Heart right ventricle (tissue), 16 donors: ENCODE measurements at regions not wholly inside any gene's neighbourhood (a gene's known extent, or its start where the extent isn't known, plus 50 kb on each side); places are given as distances from the start of the nearest gene placed in this dataset.

Experiments
- ATAC-seq, 8 donors: fragments of 200-7000 bp; cut with Tn5 transposase; one replicate each; pipeline ENCODE4 v1.9.1; 2020; ENCODE audit warnings: mild to moderate bottlenecking in 8 of 8, moderate library complexity in 8 of 8, moderate number of reproducible peaks in 1 of 8
- DNase-seq, 2 donors: peaks; one replicate each; pipeline ENCODE4 v3.0.0-alpha.2; 2020
- H3K27ac ChIP-seq, 10 donors: fragments of 200-600 bp; sonication (generic) in 2 of 10; one replicate each; pipeline versions ENCODE4 v1.5.0 to v1.8.0; 2020 to 2022; ENCODE audit warnings: mild to moderate bottlenecking in 3 of 10
- H3K27me3 ChIP-seq, 7 donors: fragments of 200-600 bp; one replicate each; pipeline ENCODE4 v1.8.0; 2021 to 2022; ENCODE audit warnings: mild to moderate bottlenecking in 2 of 7
- H3K36me3 ChIP-seq, 9 donors: fragments of 200-600 bp; sonication (generic) in 1 of 9; one replicate each; pipeline versions ENCODE4 v1.5.0 to v1.8.0; 2020 to 2022; ENCODE audit warnings: mild to moderate bottlenecking in 2 of 9
- H3K4me1 ChIP-seq, 9 donors: fragments of 200-600 bp; sonication (generic) in 1 of 9; one replicate each; pipeline versions ENCODE4 v1.5.0 to v1.8.0; 2020 to 2022; ENCODE audit warnings: mild to moderate bottlenecking in 4 of 9
- H3K4me3 ChIP-seq, 10 donors: fragments of 200-600 bp; sonication (generic) in 2 of 10; one replicate each; pipeline versions ENCODE4 v1.5.0 to v1.8.0; 2020 to 2022; ENCODE audit warnings: mild to moderate bottlenecking in 7 of 10, moderate library complexity in 2 of 10
- H3K9me3 ChIP-seq, 11 donors: fragments of 200-600 bp in 10 of 11; sonication (generic) in 2 of 11; one replicate each; pipeline versions ENCODE4 v1.5.0 to v1.8.0; 2013 to 2022; ENCODE audit warnings: mild to moderate bottlenecking in 2 of 11, control low read depth in 1 of 11, moderate library complexity in 1 of 11
- WGBS, 2 donors: extraction: QIAGEN DNeasy Blood & Tissue Kit; methylation state at CpG; one replicate each; pipeline ENCODE4 v1.1.7; 2013; ENCODE audit warnings: inconsistent platforms in 1 of 2; 5-methylcytosine and 5-hydroxymethylcytosine counted together
- intact Hi-C, 10 donors: fragments of 100-400 bp; cut with DNase I; formaldehyde crosslinking; loops; one replicate each; pipeline versions ENCODE4 v1.11.1 to v1.14.2; 2022
- TF ChIP-seq, protein P1 (sequence below), 9 donors: fragments of 200-600 bp; sonication (generic) in 2 of 9; IDR thresholded peaks; one replicate each; pipeline versions ENCODE4 v1.5.0 to v1.8.0; 2021 to 2022; ENCODE audit warnings: antibody characterized with exemption in 9 of 9, mild to moderate bottlenecking in 5 of 9, moderate library complexity in 1 of 9
- donor health status: Arrhythmogenic right ventricular cardiomyopathy.
- donor health status: ischemic (EF 13 %, LVEDD 7.1; RV severe dilation, severe dysfunction).
- donor health status: healthy with polysubstance abuse.
- donor health status: DM: no; HTN: yes; CAD: no.
- donor health status: DM: no; HTN: no; CAD: no.
- donor health status: ischemic (EF 25% LVEDD 6.9; RV normal size, moderate dysfunction).
- donor health status: ischemic (EF 25% LVEDD 5.7; RV mildly dilated, moderate dysfunction).
- donor health status: healthy.
- donor health status: DM: yes; HTN: yes; CAD: no.
- donor health status: Ischemic cardiomyopathy.
- donor health status: ischemic (EF 35%, LVEDD 5.7; RV mildly dilated, moderate dysfunction).
- donor health status: nonischemic (EF 11% LVEDD 7.7; RV severe dilation, severe dysfunction).
- donor health status: DM: yes; HTN: yes; CAD: no.
- donor health status: PGD.
- donor health status: ischemic (EF 29% LVEDD 5.4; RV normal size, mild dysfunction).
- donor health status: nonischemic (EF 23%, LVEDD 6.1; RV moderate dilation, normal function).

DNA sequence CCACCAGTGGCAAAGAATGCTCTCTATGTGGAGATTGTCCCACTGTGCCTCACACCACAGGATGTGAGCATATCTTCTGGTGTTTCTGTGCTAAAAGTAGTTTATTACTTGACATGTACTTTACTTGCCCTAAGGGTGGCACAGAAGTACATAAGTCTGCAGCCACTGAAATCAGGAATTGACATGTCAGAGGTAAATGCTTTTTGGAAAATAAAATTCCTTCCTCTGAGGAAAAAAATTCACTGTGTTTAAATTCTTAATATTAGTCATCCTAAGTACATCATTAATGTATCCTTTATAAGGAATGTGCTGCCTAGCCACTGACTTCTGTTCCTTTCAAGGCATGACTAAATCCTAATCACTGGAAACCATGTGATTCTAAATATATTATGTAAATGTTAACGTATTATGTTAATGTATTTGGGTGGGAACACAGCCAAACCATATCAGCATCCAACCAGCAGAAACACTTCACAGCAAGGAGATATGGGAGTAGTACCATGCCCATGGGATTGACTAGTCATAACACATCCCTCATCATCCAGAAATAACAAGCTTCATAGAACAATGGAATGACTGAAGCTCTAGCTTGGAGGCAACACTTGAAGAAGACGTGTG, 239.7 kb upstream of the PPFIA2 start:
- intact Hi-C loops: no loop called here

GRCh38 chr12:81992461-81992860, 233.3 kb upstream of the PPFIA2 start:
- Histone ChIP-seq H3K9me3 (peaks cover 0 to 3% (median 0%) of the 10 kb centered on the region in 11 donors), H3K27me3 (no peaks in the 10 kb centered on the region), H3K36me3 (no peaks in the 10 kb centered on the region), H3K27ac (no peak overlapping the region), H3K4me1 (no peaks in the 10 kb centered on the region), H3K4me3 (no peak overlapping the region)
- TF ChIP-seq, protein P1, sequence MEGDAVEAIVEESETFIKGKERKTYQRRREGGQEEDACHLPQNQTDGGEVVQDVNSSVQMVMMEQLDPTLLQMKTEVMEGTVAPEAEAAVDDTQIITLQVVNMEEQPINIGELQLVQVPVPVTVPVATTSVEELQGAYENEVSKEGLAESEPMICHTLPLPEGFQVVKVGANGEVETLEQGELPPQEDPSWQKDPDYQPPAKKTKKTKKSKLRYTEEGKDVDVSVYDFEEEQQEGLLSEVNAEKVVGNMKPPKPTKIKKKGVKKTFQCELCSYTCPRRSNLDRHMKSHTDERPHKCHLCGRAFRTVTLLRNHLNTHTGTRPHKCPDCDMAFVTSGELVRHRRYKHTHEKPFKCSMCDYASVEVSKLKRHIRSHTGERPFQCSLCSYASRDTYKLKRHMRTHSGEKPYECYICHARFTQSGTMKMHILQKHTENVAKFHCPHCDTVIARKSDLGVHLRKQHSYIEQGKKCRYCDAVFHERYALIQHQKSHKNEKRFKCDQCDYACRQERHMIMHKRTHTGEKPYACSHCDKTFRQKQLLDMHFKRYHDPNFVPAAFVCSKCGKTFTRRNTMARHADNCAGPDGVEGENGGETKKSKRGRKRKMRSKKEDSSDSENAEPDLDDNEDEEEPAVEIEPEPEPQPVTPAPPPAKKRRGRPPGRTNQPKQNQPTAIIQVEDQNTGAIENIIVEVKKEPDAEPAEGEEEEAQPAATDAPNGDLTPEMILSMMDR (IDR thresholded peaks at IDR 0.05): peak in 2 of 9 donors; percentile 25 to 47
- WGBS, 2 donors: 16 to 18% methylated on average over 2 of the region's 2 CpGs
- ATAC-seq (no peak), DNase-seq (no peak)
- intact Hi-C loops: no loop called here

More for the DNA sequence above, 239.7 kb upstream of the PPFIA2 start:
- WGBS, 2 donors: 16 to 21% methylated on average over 2 of the region's 2 CpGs
- Histone ChIP-seq H3K4me1 (no peaks in the 10 kb centered on the region), H3K4me3 (no peak overlapping the region), H3K36me3 (no peaks in the 10 kb centered on the region), H3K27me3 (no peaks in the 10 kb centered on the region), H3K27ac (no peak overlapping the region), H3K9me3 (peaks cover 0 to 10% (median 0%) of the 10 kb centered on the region in 11 donors)
- ATAC-seq (no peak), DNase-seq (no peak)
- TF ChIP-seq, protein P1 (IDR thresholded peaks at IDR 0.05): no peak

DNA sequence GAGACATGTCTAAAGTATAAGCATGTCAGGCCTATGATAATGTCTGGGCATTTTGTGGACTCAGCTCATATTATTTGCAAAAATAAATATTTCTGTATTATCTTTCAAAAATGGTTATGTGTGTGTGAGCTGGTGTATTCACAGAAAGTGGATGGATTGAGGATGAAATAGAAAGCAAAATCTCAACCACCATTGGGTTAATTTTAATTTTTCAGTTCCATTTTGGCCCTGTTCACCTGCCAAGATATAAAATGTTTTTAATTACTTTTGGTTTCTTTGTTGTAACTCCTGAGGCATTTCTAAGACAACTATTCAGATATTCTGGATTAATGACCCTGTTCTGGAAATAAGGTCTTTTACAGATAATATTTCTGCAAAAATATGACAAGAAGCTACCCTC, 232.7 kb upstream of the PPFIA2 start:
- Histone ChIP-seq H3K4me3 (no peak overlapping the region), H3K27ac (no peak overlapping the region), H3K9me3 (no peaks in the 10 kb centered on the region), H3K36me3 (no peaks in the 10 kb centered on the region), H3K27me3 (no peaks in the 10 kb centered on the region), H3K4me1 (no peaks in the 10 kb centered on the region)
- TF ChIP-seq, protein P1 (IDR thresholded peaks at IDR 0.05): no peak
- DNase-seq (no peak), ATAC-seq (no peak)
- intact Hi-C loops: no loop called here

DNA sequence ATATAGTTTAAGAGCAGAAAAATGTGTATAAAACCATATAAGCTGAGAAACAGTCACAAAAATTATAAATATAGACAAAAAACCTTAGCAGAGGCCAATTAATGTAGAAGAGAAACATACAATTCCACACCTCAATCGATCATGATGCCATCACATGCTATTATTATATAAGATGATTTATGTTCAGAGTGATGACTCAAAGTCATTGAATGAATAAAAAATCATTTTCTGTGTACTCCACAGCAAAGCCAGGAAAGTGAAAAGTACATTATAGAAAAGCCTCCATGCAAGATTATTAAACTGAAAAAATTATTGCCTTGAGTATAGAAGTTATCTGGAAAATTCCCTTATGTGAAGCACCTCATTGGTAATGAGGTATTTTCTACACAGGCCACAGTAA, 229.2 kb upstream of the PPFIA2 start:
- TF ChIP-seq, protein P1 (IDR thresholded peaks at IDR 0.05): no peak
- DNase-seq (no peak), ATAC-seq (no peak)
- WGBS, 2 donors: 82 to 88% methylated on average over 1 of the region's 1 CpG
- Histone ChIP-seq H3K4me1 (no peaks in the 10 kb centered on the region), H3K27me3 (no peaks in the 10 kb centered on the region), H3K27ac (no peak overlapping the region), H3K4me3 (no peak overlapping the region), H3K36me3 (no peaks in the 10 kb centered on the region), H3K9me3 (peaks cover 0 to 8% (median 0%) of the 10 kb centered on the region in 11 donors)
- intact Hi-C loops: no loop called here
